NCI-H446 treated with DMSO at 0.1 percent for 48 hours (cell line): ENCODE measurements at regions not wholly inside any gene's neighbourhood (a gene's known extent, or its start where the extent isn't known, plus 50 kb on each side); places are given as distances from the start of the nearest gene placed in this dataset.
"Not testable (repeated sequence)": the region's sequence is repeated elsewhere in the genome, so short reads cannot be mapped to it uniquely, and the experiment has no call there.

Experiments used
- DNase-seq: peaks from one replicate; lab custom pipeline; 2025; lab: John Stamatoyannopoulos, UW

DNA sequence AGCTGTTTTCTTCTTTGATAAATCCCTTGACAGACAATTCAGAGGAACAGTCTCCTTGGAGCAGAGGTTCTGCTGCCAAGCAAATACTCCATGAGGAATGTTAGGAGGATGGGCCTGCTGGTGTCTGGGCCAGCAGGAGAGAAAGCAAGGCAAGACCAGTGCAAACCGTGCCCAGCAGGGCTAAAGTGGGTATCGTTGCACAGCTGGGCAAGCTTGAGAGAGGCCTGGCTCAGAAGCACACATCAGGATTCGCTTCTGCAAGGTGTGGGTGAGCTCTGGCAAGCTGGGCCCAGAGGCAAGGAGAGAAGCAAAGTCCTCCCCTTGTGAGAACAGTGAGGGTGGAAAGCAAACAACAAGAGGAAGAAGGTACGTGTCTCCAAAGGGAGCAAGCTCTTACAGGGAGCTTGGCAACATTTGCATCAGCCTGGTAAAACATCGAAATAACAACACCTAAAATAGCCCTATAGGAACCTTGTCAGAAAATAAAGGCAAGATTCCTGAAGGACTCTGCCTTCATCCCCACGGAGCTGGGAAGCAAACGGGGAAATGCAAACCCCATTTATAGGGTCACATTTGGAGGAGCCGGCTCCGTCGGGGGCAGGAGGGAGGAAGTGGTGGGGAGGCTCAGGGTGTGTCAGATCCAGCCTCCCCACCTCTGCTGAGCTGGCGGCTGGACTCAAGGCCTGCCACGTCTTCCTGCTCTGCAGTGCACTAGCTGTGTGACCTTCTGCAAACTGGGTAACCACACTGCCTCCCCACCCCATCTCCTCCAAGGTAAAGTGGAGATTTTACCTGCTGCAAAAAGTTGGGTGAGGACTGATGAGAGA is 62.3 kb upstream of the HIVEP3 start:
- no peak for DNase-seq

- no peak for DNase-seq
These were observed 60.3 kb upstream of the HIVEP3 start for GRCh38 chr1:41978986-41979385.

- no peak for DNase-seq
These were observed 58.6 kb upstream of the HIVEP3 start for GRCh38 chr1:41977326-41977725.

DNA sequence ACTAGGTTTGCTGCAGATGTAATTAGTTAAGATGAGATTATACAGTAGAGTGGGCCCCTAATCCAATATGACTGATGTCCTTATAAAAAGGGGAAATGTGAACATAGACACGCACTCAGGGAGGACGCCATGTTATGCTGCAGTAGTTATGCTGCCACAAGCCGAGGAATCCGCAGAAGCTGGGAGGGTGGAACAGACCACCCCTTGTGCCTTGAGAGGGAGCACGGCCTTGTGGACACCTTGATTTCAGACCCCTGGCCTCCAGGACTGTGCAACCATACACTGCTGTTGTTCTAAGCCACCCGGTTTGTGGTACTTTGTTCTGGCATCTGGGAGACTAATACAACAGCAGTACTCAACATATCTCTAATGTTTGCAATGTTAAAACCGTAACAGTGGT is 57.9 kb upstream of the HIVEP3 start:
- DNase-seq = no peak

DNA sequence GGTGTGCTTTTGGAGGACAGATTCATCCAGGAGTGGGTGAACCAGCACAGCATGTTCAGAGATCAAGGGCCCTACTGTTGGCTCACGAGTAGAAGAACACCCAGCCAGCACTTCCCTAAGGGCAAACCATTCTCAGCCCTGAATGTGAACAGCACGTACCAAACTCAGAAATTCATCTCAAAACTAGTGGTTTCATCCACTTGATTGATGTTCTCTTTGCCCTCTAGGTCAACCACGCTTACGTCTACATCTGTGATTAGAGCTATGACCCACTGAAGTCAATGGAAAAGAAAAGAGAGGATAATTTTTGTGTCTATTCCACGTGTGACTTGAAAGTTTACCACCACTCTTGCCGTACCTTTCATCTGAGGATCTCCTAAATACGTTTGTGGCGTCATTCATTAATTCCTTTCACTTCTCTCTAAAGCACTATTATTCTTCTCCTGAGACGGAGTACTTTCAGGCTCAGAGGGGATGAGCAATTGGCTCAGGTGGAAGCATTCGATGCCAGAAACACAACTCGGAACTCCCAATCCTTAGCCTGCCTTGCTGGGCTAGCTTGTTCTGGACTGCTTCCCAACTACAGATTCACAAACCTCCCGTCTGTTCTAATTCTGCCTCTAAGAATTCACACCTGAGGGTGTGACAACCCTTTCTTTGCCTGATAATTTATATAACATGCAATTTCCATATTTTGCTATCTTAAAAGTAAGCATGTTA is 57.3 kb upstream of the HIVEP3 start:
- DNase-seq = no peak

- no peak for DNase-seq
These were observed 56.4 kb upstream of the HIVEP3 start for GRCh38 chr1:41975121-41975520.

GRCh38 chr1:41968557-41968956 is 49.8 kb upstream of the HIVEP3 start:
- not testable (repeated sequence) for DNase-seq
